ENCODE measurements at regions not wholly inside any gene's neighbourhood (a gene's known extent, or its start where the extent isn't known, plus 50 kb on each side); places are given as distances from the start of the nearest gene placed in this dataset.
"Not testable (repeated sequence)": the region's sequence is repeated elsewhere in the genome, so short reads cannot be mapped to it uniquely, and the experiment has no call there.

- Mint-ChIP-seq H3K36me3 (ENCODE audit: unreplicated experiment) (no peaks in the 10 kb centered on the region), H3K4me1 (ENCODE audit: unreplicated experiment) (no peaks in the 10 kb centered on the region), H3K4me3 (ENCODE audit: unreplicated experiment) (no peak overlapping the region), H3K27ac (ENCODE audit: unreplicated experiment) (no peak overlapping the region), H3K9me3 (ENCODE audit: unreplicated experiment) (peaks cover 33% of the 10 kb centered on the region), H3K27me3 (ENCODE audit: unreplicated experiment) (no peaks in the 10 kb centered on the region)
- TF ChIP-seq CTCF (IDR thresholded peaks at IDR 0.05): no peak
- DNase-seq (ENCODE audit: extremely low spot score, unreplicated experiment): no peak
Measured at GRCh38 chr6:86285876-86286275, 643.2 kb upstream of the SYNCRIP start.

GRCh38 chr6:86284809-86285480 lies 642.3 kb upstream of the SYNCRIP start:
- not testable (repeated sequence) for H3K4me3 Mint-ChIP-seq (ENCODE audit: unreplicated experiment); H3K27me3 Mint-ChIP-seq (ENCODE audit: unreplicated experiment); H3K36me3 Mint-ChIP-seq (ENCODE audit: unreplicated experiment); H3K4me1 Mint-ChIP-seq (ENCODE audit: unreplicated experiment); DNase-seq (ENCODE audit: extremely low spot score, unreplicated experiment); H3K27ac Mint-ChIP-seq (ENCODE audit: unreplicated experiment)
- peaks cover 35% of the 10 kb centered on the region for H3K9me3 Mint-ChIP-seq (ENCODE audit: unreplicated experiment)

GRCh38 chr6:86283596-86283995 lies 640.9 kb upstream of the SYNCRIP start:
- not testable (repeated sequence) for H3K4me1 Mint-ChIP-seq (ENCODE audit: unreplicated experiment); DNase-seq (ENCODE audit: extremely low spot score, unreplicated experiment)
- H3K9me3 Mint-ChIP-seq (ENCODE audit: unreplicated experiment): peaks cover 32% of the 10 kb centered on the region

GRCh38 chr6:86276056-86276455 lies 633.4 kb upstream of the SYNCRIP start:
- H3K4me1 Mint-ChIP-seq (ENCODE audit: unreplicated experiment): no peaks in the 10 kb centered on the region
- H3K27me3 Mint-ChIP-seq (ENCODE audit: unreplicated experiment): no peaks in the 10 kb centered on the region
- no peak for DNase-seq (ENCODE audit: extremely low spot score, unreplicated experiment)
- no peak for TF ChIP-seq CTCF (IDR thresholded peaks at IDR 0.05)
- no peak overlapping the region for H3K4me3 Mint-ChIP-seq (ENCODE audit: unreplicated experiment)
- no peak overlapping the region for H3K27ac Mint-ChIP-seq (ENCODE audit: unreplicated experiment)
- peaks cover 28% of the 10 kb centered on the region for H3K9me3 Mint-ChIP-seq (ENCODE audit: unreplicated experiment)
- H3K36me3 Mint-ChIP-seq (ENCODE audit: unreplicated experiment): no peaks in the 10 kb centered on the region

More at GRCh38 chr6:86283596-86283995, 640.9 kb upstream of the SYNCRIP start:
- H3K36me3 Mint-ChIP-seq (ENCODE audit: unreplicated experiment); H3K27me3 Mint-ChIP-seq (ENCODE audit: unreplicated experiment); H3K27ac Mint-ChIP-seq (ENCODE audit: unreplicated experiment); H3K4me3 Mint-ChIP-seq (ENCODE audit: unreplicated experiment): not testable (repeated sequence)

- DNase-seq (ENCODE audit: extremely low spot score, unreplicated experiment): no peak
- Mint-ChIP-seq H3K36me3 (ENCODE audit: unreplicated experiment) (no peaks in the 10 kb centered on the region), H3K9me3 (ENCODE audit: unreplicated experiment) (peaks cover 35% of the 10 kb centered on the region), H3K4me1 (ENCODE audit: unreplicated experiment) (no peaks in the 10 kb centered on the region), H3K4me3 (ENCODE audit: unreplicated experiment) (no peak overlapping the region), H3K27ac (ENCODE audit: unreplicated experiment) (no peak overlapping the region), H3K27me3 (ENCODE audit: unreplicated experiment) (no peaks in the 10 kb centered on the region)
- TF ChIP-seq CTCF (IDR thresholded peaks at IDR 0.05): no peak
Measured at GRCh38 chr6:86273936-86274335, 631.2 kb upstream of the SYNCRIP start.

GRCh38 chr6:86256615-86257187 lies 614.0 kb upstream of the SYNCRIP start:
- no peak for TF ChIP-seq CTCF (IDR thresholded peaks at IDR 0.05)
- Mint-ChIP-seq H3K27ac (ENCODE audit: unreplicated experiment) (no peak overlapping the region), H3K27me3 (ENCODE audit: unreplicated experiment) (no peaks in the 10 kb centered on the region), H3K9me3 (ENCODE audit: unreplicated experiment) (peaks cover 6% of the 10 kb centered on the region), H3K36me3 (ENCODE audit: unreplicated experiment) (no peaks in the 10 kb centered on the region), H3K4me3 (ENCODE audit: unreplicated experiment) (no peak overlapping the region), H3K4me1 (ENCODE audit: unreplicated experiment) (no peaks in the 10 kb centered on the region)
- no peak for DNase-seq (ENCODE audit: extremely low spot score, unreplicated experiment)
